Gastrocnemius medialis (tissue), 4 donors: ENCODE measurements at regions not wholly inside any gene's neighbourhood (a gene's known extent, or its start where the extent isn't known, plus 50 kb on each side); places are given as distances from the start of the nearest gene placed in this dataset.

Source experiments
- ATAC-seq, 2 donors: fragments of 150-250 bp; one replicate each; pipeline ENCODE4 v1.9.1; 2016
- DNase-seq, 2 donors: peaks; one replicate each; pipeline ENCODE4 v3.0.0-alpha.2; 2019
- H3K27ac ChIP-seq, 4 donors: fragments of 200-600 bp; sonication (generic); 1 replicate in 1 of 4; 2 replicates in 3 of 4; pipeline ENCODE4 v1.5.1; 2016 to 2018; ENCODE audit warnings: mild to moderate bottlenecking in 2 of 4, moderate library complexity in 1 of 4
- H3K27me3 ChIP-seq, 3 donors: fragments of 200-600 bp; sonication (generic) in 2 of 3; 1 replicate in 1 of 3; 2 replicates in 2 of 3; pipeline versions ENCODE4 v1.5.1 to v1.6.0; 2016 to 2019; ENCODE audit warnings: mild to moderate bottlenecking in 1 of 3, moderate library complexity in 1 of 3
- H3K36me3 ChIP-seq, 2 donors: fragments of 200-600 bp; sonication (generic) in 1 of 2; one replicate each; pipeline ENCODE4 v1.5.1; 2017 to 2018
- H3K4me1 ChIP-seq, 2 donors: fragments of 200-600 bp; sonication (generic) in 1 of 2; one replicate each; pipeline ENCODE4 v1.5.1; 2016 to 2017; ENCODE audit warnings: mild to moderate bottlenecking in 2 of 2
- H3K4me3 ChIP-seq, 4 donors: fragments of 200-600 bp; sonication (generic) in 3 of 4; 1 replicate in 1 of 4; 2 replicates in 3 of 4; pipeline ENCODE4 v1.5.1; 2016 to 2019; ENCODE audit warnings: mild to moderate bottlenecking in 2 of 4
- H3K9me3 ChIP-seq, 3 donors: fragments of 200-600 bp; sonication (generic) in 2 of 3; 1 replicate in 1 of 3; 2 replicates in 2 of 3; pipeline ENCODE4 v1.5.1; 2016 to 2019
- CTCF ChIP-seq, 5 experiments: fragments of 450-650 bp in 3 of 5; fragments of 200-600 bp in 2 of 5; sonication (generic) in 2 of 5; IDR thresholded peaks in 4 of 5; conservative IDR thresholded peaks in 1 of 5; 1 replicate in 4 of 5; 2 replicates in 1 of 5; pipeline ENCODE4 v1.5.1; 2016 to 2019; ENCODE audit warnings: antibody characterized with exemption in 5 of 5, mild to moderate bottlenecking in 3 of 5, moderate library complexity in 3 of 5
- POLR2A ChIP-seq, 2 donors: fragments of 450-650 bp; IDR thresholded peaks; one replicate each; pipeline ENCODE4 v1.6.1; 2017; ENCODE audit warnings: antibody characterized with exemption in 2 of 2, mild to moderate bottlenecking in 2 of 2, moderate library complexity in 2 of 2
- in situ Hi-C, 4 donors: fragments of 200-750 bp; cut with MboI; loops; one replicate each; pipeline versions ENCODE4 v1.15.0 to v1.8.0; 2017; ENCODE audit warnings: low sequenced_read_pairs in 4 of 4
- intact Hi-C: fragments of 100-400 bp; cut with DNase I; formaldehyde crosslinking; loops from one replicate; pipeline ENCODE4 v1.15.1; 2023; ENCODE audit warnings: low total_unique reads

- Histone ChIP-seq H3K4me1 (no peaks in the 10 kb centered on the region), H3K9me3 (no peaks in the 10 kb centered on the region), H3K27me3 (no peaks in the 10 kb centered on the region), H3K4me3 (no peak overlapping the region), H3K36me3 (no peaks in the 10 kb centered on the region), H3K27ac (no peak overlapping the region)
- DNase-seq (no peak), ATAC-seq (no peak)
- intact Hi-C loops (no loop called here), in situ Hi-C loops (no loop called here)
- TF ChIP-seq POLR2A (IDR thresholded peaks at IDR 0.05): no peak
- no peak for TF ChIP-seq CTCF (IDR thresholded peaks at IDR 0.05 in 4 of 5, conservative IDR thresholded peaks at IDR 0.05 in 1 of 5)
These were observed 108.8 kb downstream of the SQOR start for GRCh38 chr15:45743426-45744235.

GRCh38 chr15:45744236-45744589 lies 109.4 kb downstream of the SQOR start:
- DNase-seq (no peak), ATAC-seq (no peak)
- in situ Hi-C loops (no loop called here), intact Hi-C loops (no loop called here)
- Histone ChIP-seq H3K27ac (no peak overlapping the region), H3K4me1 (no peaks in the 10 kb centered on the region), H3K9me3 (no peaks in the 10 kb centered on the region), H3K27me3 (no peaks in the 10 kb centered on the region), H3K36me3 (no peaks in the 10 kb centered on the region), H3K4me3 (no peak overlapping the region)
- no peak for TF ChIP-seq POLR2A (IDR thresholded peaks at IDR 0.05)
- TF ChIP-seq CTCF (IDR thresholded peaks at IDR 0.05 in 4 of 5, conservative IDR thresholded peaks at IDR 0.05 in 1 of 5): no peak

- TF ChIP-seq POLR2A (IDR thresholded peaks at IDR 0.05) (no peak), CTCF (IDR thresholded peaks at IDR 0.05 in 4 of 5, conservative IDR thresholded peaks at IDR 0.05 in 1 of 5) (no peak)
- no peak for ATAC-seq
- no peak for DNase-seq
- no peaks in the 10 kb centered on the region for H3K36me3 ChIP-seq
- no peaks in the 10 kb centered on the region for H3K27me3 ChIP-seq
- intact Hi-C loops (no loop called here), in situ Hi-C loops (no loop called here)
- H3K27ac ChIP-seq: no peak overlapping the region
- no peaks in the 10 kb centered on the region for H3K4me1 ChIP-seq
- H3K9me3 ChIP-seq: no peaks in the 10 kb centered on the region
- H3K4me3 ChIP-seq: no peak overlapping the region
These were observed 112.6 kb downstream of the SQOR start for GRCh38 chr15:45747426-45747825.

GRCh38 chr15:45751629-45752028 lies 116.8 kb downstream of the SQOR start:
- no peaks in the 10 kb centered on the region for H3K27me3 ChIP-seq
- intact Hi-C loops (no loop called here), in situ Hi-C loops (no loop called here)
- no peaks in the 10 kb centered on the region for H3K9me3 ChIP-seq
- no peak for DNase-seq
- no peaks in the 10 kb centered on the region for H3K4me1 ChIP-seq
- no peaks in the 10 kb centered on the region for H3K36me3 ChIP-seq
- H3K27ac ChIP-seq: no peak overlapping the region
- TF ChIP-seq POLR2A (IDR thresholded peaks at IDR 0.05): no peak
- no peak for TF ChIP-seq CTCF (IDR thresholded peaks at IDR 0.05 in 4 of 5, conservative IDR thresholded peaks at IDR 0.05 in 1 of 5)
- no peak overlapping the region for H3K4me3 ChIP-seq
- ATAC-seq: no peak

GRCh38 chr15:45759936-45760335 lies 125.1 kb downstream of the SQOR start:
- in situ Hi-C loops: no loop called here

More at GRCh38 chr15:45759936-45760335, 125.1 kb downstream of the SQOR start:
- H3K4me1 ChIP-seq: no peaks in the 10 kb centered on the region
- TF ChIP-seq CTCF (IDR thresholded peaks at IDR 0.05 in 4 of 5, conservative IDR thresholded peaks at IDR 0.05 in 1 of 5) (no peak), POLR2A (IDR thresholded peaks at IDR 0.05) (no peak)
- no peaks in the 10 kb centered on the region for H3K36me3 ChIP-seq
- no peak overlapping the region for H3K27ac ChIP-seq
- no peak for ATAC-seq
- intact Hi-C loops: no loop called here
- no peak for DNase-seq
- H3K9me3 ChIP-seq: no peaks in the 10 kb centered on the region
- H3K4me3 ChIP-seq: no peak overlapping the region
- H3K27me3 ChIP-seq: no peaks in the 10 kb centered on the region
